ENCODE measurements at regions not wholly inside any gene's neighbourhood (a gene's known extent, or its start where the extent isn't known, plus 50 kb on each side); places are given as distances from the start of the nearest gene placed in this dataset.
A peak's percentile ranks its signal among the peaks of the same experiment; 100 is the strongest.
"Not testable (repeated sequence)": the region's sequence is repeated elsewhere in the genome, so short reads cannot be mapped to it uniquely, and the experiment has no call there.

- peak; percentile 47 for DNase-seq (ENCODE audit: low spot score)
Measured at GRCh38 chr5:56686337-56687195, 128.8 kb upstream of the MAP3K1 start.

GRCh38 chr5:56685503-56686217 is 129.7 kb upstream of the MAP3K1 start:
- DNase-seq (ENCODE audit: low spot score) = no peak

GRCh38 chr5:56684159-56684558 is 131.2 kb upstream of the MAP3K1 start:
- DNase-seq (ENCODE audit: low spot score) = no peak

GRCh38 chr5:56683733-56684132 is 131.6 kb upstream of the MAP3K1 start:
- no peak for DNase-seq (ENCODE audit: low spot score)

- no peak for DNase-seq (ENCODE audit: low spot score)
Measured at GRCh38 chr5:56683281-56683680, 132.1 kb upstream of the MAP3K1 start.

- DNase-seq (ENCODE audit: low spot score) = no peak
Measured at GRCh38 chr5:56681346-56681745, 134.0 kb upstream of the MAP3K1 start.

GRCh38 chr5:56680731-56681130 is 134.6 kb upstream of the MAP3K1 start:
- DNase-seq (ENCODE audit: low spot score) = no peak

GRCh38 chr5:56677690-56678305 is 137.6 kb upstream of the MAP3K1 start:
- no peak for DNase-seq (ENCODE audit: low spot score)

GRCh38 chr5:56676091-56676768 is 139.1 kb upstream of the MAP3K1 start:
- no peak for DNase-seq (ENCODE audit: low spot score)

- no peak for DNase-seq (ENCODE audit: low spot score)
Measured at GRCh38 chr5:56674441-56674840, 140.9 kb upstream of the MAP3K1 start.

- no peak for DNase-seq (ENCODE audit: low spot score)
Measured at GRCh38 chr5:56673171-56673570, 142.2 kb upstream of the MAP3K1 start.

- DNase-seq (ENCODE audit: low spot score) = no peak
Measured at GRCh38 chr5:56671571-56671970, 143.8 kb upstream of the MAP3K1 start.

GRCh38 chr5:56670916-56671315 is 144.4 kb upstream of the MAP3K1 start:
- no peak for DNase-seq (ENCODE audit: low spot score)

GRCh38 chr5:56669534-56670483 is 145.5 kb upstream of the MAP3K1 start:
- DNase-seq (ENCODE audit: low spot score) = peak; percentile 85

GRCh38 chr5:56668996-56669395 is 146.4 kb upstream of the MAP3K1 start:
- DNase-seq (ENCODE audit: low spot score) = no peak

- no peak for DNase-seq (ENCODE audit: low spot score)
Measured at GRCh38 chr5:56667692-56668091, 147.7 kb upstream of the MAP3K1 start.

- no peak for DNase-seq (ENCODE audit: low spot score)
Measured at GRCh38 chr5:56666901-56667300, 148.4 kb upstream of the MAP3K1 start.

GRCh38 chr5:56665117-56665516 is 150.2 kb upstream of the MAP3K1 start:
- DNase-seq (ENCODE audit: low spot score) = not testable (repeated sequence)

GRCh38 chr5:56664025-56664424 is 151.3 kb upstream of the MAP3K1 start:
- no peak for DNase-seq (ENCODE audit: low spot score)

GRCh38 chr5:56663523-56663922 is 151.8 kb upstream of the MAP3K1 start:
- no peak for DNase-seq (ENCODE audit: low spot score)

GRCh38 chr5:56662893-56663292 is 152.5 kb upstream of the MAP3K1 start:
- no peak for DNase-seq (ENCODE audit: low spot score)

Data from germinal center (tissue), 1 donor.